Calu3 (cell line): ENCODE measurements at regions not wholly inside any gene's neighbourhood (a gene's known extent, or its start where the extent isn't known, plus 50 kb on each side); places are given as distances from the start of the nearest gene placed in this dataset.
"Not testable (repeated sequence)": the region's sequence is repeated elsewhere in the genome, so short reads cannot be mapped to it uniquely, and the experiment has no call there.

ENCODE experiments used
- BruUV-seq: library from RNA; stranded (reverse); fragments of 400-500 nt; replicated peaks from 2 replicates; lab custom pipeline; 2021; lab: Mats Ljungman, UMichigan
- CTCF ChIA-PET: fragments of 300-600 bp; sonication (Branson Sonifier 250); formaldehyde crosslinking; loops from one replicate; lab custom pipeline; 2022; ENCODE audit warnings: antibody characterized with exemption; lab: Charles Lee
- DNase-seq: peaks from one replicate; pipeline ENCODE4 v3.0.0; 2022
- H3K27ac Mint-ChIP-seq: one replicate; pipeline ENCODE4 v1.8.0; 2022; ENCODE audit warnings: mixed read lengths; ENCODE audit not compliant: unreplicated experiment
- H3K27me3 Mint-ChIP-seq: one replicate; pipeline ENCODE4 v1.8.0; 2022; ENCODE audit warnings: mixed read lengths; ENCODE audit not compliant: unreplicated experiment
- H3K36me3 Mint-ChIP-seq: one replicate; pipeline ENCODE4 v1.8.0; 2022; ENCODE audit warnings: mild to moderate bottlenecking, moderate library complexity, mixed read lengths; ENCODE audit not compliant: insufficient read depth, unreplicated experiment
- H3K4me1 Mint-ChIP-seq: one replicate; pipeline ENCODE4 v1.8.0; 2022; ENCODE audit warnings: mild to moderate bottlenecking, low read depth, mixed read lengths; ENCODE audit not compliant: unreplicated experiment
- H3K4me3 Mint-ChIP-seq: one replicate; pipeline ENCODE4 v1.8.0; 2022; ENCODE audit warnings: mild to moderate bottlenecking, low read depth, moderate library complexity, mixed read lengths; ENCODE audit not compliant: unreplicated experiment
- H3K9me3 Mint-ChIP-seq: one replicate; pipeline ENCODE4 v1.8.0; 2022; ENCODE audit warnings: low read depth, mixed read lengths; ENCODE audit not compliant: unreplicated experiment
- CTCF ChIP-seq: fragments of 200-600 bp; IDR thresholded peaks from one replicate; pipeline ENCODE4 v1.8.0; 2022; ENCODE audit warnings: antibody characterized with exemption; ENCODE audit not compliant: unreplicated experiment
- intact Hi-C: fragments of 100-400 bp; cut with micrococcal nuclease; formaldehyde crosslinking; loops from one replicate; pipeline ENCODE4 v1.10.0; 2022; ENCODE audit not compliant: unreplicated experiment

DNA sequence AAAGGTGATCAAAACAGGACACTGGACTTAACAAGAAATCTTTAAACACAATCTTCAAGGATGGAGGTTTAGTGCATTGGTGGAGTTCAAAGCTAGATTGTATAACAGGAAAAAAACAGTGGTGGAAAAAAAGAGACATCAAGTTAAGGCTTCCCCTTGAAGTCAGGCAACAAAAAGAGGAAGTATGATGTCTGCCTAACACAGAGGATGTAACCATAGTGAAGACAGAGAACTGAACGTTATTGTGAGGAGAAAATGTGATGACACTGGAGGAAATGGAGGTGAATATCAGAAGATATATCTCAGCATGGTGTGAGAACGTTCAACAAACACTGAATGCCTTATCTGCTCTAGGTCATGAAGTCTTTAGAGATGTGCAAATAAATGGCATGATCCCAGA is 192.4 kb upstream of the AR start:
- CTCF ChIA-PET, result no interaction called here
- DNase-seq, result no peak
- TF ChIP-seq CTCF, result no peak
- peaks cover 13% of the 10 kb centered on the region for H3K9me3 Mint-ChIP-seq
- BruUV-seq, result no TSS peak
- no peak overlapping the region for H3K27ac Mint-ChIP-seq
- H3K4me3 Mint-ChIP-seq, result no peak overlapping the region
- H3K27me3 Mint-ChIP-seq, result no peaks in the 10 kb centered on the region
- H3K4me1 Mint-ChIP-seq, result no peaks in the 10 kb centered on the region
- H3K36me3 Mint-ChIP-seq, result no peaks in the 10 kb centered on the region
- intact Hi-C loops, result no loop called here

DNA sequence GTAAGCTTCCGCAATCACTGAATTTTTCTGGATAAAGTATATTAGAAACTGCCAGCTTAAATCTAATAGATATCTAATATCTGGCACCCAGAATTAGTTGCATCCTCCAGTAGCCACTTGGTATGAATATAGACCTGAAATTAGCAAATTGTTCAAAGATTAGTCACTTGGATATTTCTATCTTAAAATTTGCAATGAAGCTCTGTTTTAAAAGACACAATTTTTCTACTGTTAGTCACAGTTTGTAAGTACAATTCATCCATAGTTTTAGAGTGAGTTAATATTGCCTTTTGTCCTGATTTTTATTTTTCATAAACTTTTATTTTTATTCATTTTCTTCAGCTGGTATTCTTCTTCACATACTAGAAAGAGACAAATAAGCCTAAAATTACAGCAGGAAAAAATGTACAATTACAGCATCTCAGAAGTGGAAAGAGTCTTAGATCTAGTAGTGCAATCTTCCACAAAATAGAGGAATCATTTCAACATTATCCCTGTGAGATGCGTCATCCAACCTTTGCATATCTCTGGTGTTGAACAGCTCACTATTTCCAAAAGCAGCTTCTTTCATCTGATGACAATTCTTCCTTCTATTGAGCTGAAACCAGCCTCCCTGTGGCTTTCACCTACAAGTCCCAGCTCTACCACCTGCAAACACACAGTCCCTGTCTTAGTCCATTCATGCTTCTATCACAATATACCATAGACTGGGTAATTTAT is 190.0 kb upstream of the AR start:
- no peak for TF ChIP-seq CTCF
- H3K36me3 Mint-ChIP-seq, result no peaks in the 10 kb centered on the region
- intact Hi-C loops, result no loop called here
- H3K4me1 Mint-ChIP-seq, result no peaks in the 10 kb centered on the region
- H3K27ac Mint-ChIP-seq, result no peak overlapping the region
- DNase-seq, result no peak
- no peak overlapping the region for H3K4me3 Mint-ChIP-seq
- no TSS peak for BruUV-seq
- no peaks in the 10 kb centered on the region for H3K27me3 Mint-ChIP-seq
- CTCF ChIA-PET, result no interaction called here
- H3K9me3 Mint-ChIP-seq, result peaks cover 11% of the 10 kb centered on the region

- BruUV-seq, intact Hi-C loops, CTCF ChIA-PET, H3K4me3 Mint-ChIP-seq, H3K27ac Mint-ChIP-seq, H3K27me3 Mint-ChIP-seq, DNase-seq, H3K36me3 Mint-ChIP-seq, H3K4me1 Mint-ChIP-seq: not testable (repeated sequence)
- H3K9me3 Mint-ChIP-seq, result peaks cover 14% of the 10 kb centered on the region
Observed at GRCh38 chrX:67361267-67361666, 182.6 kb upstream of the AR start.

DNA sequence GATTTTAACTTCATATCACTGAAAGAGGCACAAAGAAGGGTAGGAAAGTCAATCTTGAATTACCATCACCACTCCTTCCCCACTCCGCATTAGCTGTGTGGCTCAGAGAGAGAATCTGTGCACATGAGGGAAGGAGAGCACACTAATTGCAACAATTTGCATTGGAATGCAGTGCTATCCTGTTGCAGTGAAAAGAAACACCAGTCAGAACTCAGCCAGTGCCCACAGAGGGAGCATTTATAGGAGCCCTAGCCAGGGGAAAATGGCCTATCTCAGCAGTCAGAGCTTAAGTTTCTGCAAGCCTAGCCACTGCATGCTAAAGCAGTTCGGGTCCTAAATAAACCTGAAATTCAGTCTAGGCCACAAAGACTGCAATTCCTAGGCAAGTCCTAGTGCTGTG is 159.4 kb upstream of the AR start:
- Mint-ChIP-seq H3K4me1 (no peaks in the 10 kb centered on the region), H3K36me3 (no peaks in the 10 kb centered on the region), H3K27ac (no peak overlapping the region), H3K9me3 (peaks cover 14% of the 10 kb centered on the region), H3K27me3 (no peaks in the 10 kb centered on the region), H3K4me3 (no peak overlapping the region)
- intact Hi-C loops, result no loop called here
- no peak for DNase-seq
- CTCF ChIA-PET, result no interaction called here
- no peak for TF ChIP-seq CTCF
- BruUV-seq, result no TSS peak

GRCh38 chrX:67408423-67409079 is 135.3 kb upstream of the AR start:
- TF ChIP-seq CTCF, result no peak
- H3K4me3 Mint-ChIP-seq, result no peak overlapping the region
- no peaks in the 10 kb centered on the region for H3K27me3 Mint-ChIP-seq
- no peaks in the 10 kb centered on the region for H3K4me1 Mint-ChIP-seq
- CTCF ChIA-PET, result no interaction called here
- no peak for DNase-seq
- H3K36me3 Mint-ChIP-seq, result no peaks in the 10 kb centered on the region
- H3K27ac Mint-ChIP-seq, result no peak overlapping the region
- H3K9me3 Mint-ChIP-seq, result no peaks in the 10 kb centered on the region
- BruUV-seq, result no TSS peak
- intact Hi-C loops, result no loop called here
